K562 (cell line): ENCODE measurements at regions not wholly inside any gene's neighbourhood (a gene's known extent, or its start where the extent isn't known, plus 50 kb on each side); places are given as distances from the start of the nearest gene placed in this dataset.

Experiments used
- ATAC-seq: fragments of 200-7000 bp; cut with Tn5 transposase; 3 replicates; pipeline ENCODE4 v1.9.1; 2020; ENCODE audit warnings: moderate library complexity
- BruUV-seq: library from RNA; stranded (reverse); fragments of 400-500 nt; replicated peaks from 2 replicates; lab custom pipeline; 2021; lab: Mats Ljungman, UMichigan
- CTCF ChIA-PET: fragments of 300-600 bp; formaldehyde crosslinking; extraction: SDS; loops from one replicate; lab custom pipeline; 2021; ENCODE audit warnings: low intra/inter-chr PET ratio; lab: Yijun Ruan, JAX
- POLR2A ChIA-PET: fragments of 300-600, 350-650 bp; sonication (Branson Sonifier 250); formaldehyde crosslinking; extraction: SDS; loops from one replicate; lab custom pipeline; 2021; ENCODE audit warnings: antibody characterized with exemption, inconsistent platforms; lab: Yijun Ruan, JAX
- DNase-seq, 4 experiments: peaks; one replicate each; pipeline versions ENCODE4 v3.0.0 to v3.0.0-alpha.2; 2011 to 2018; ENCODE audit warnings: low spot score in 3 of 4, mixed read lengths in 3 of 4; ENCODE audit errors: extremely low read depth in 1 of 4
- FAIRE-seq: peaks from 2 replicates; lab custom pipeline; 2011; peaks lifted over from hg19 to GRCh38; lab: Jason Lieb, UNC
- H2AFZ ChIP-seq: 2 replicates; pipeline ENCODE4 v1.6.0; 2011; ENCODE audit warnings: low read depth, low read length, control low read depth, inconsistent platforms
- H3K27ac ChIP-seq: fragments of 200-600 bp; 3 replicates; pipeline ENCODE4 v1.8.0; 2011; ENCODE audit warnings: low read depth, mild to moderate bottlenecking, control low read depth, inconsistent platforms, low read length, moderate library complexity, mixed read lengths; ENCODE audit errors: extremely low read depth
- H3K27me3 ChIP-seq, 2 experiments: fragments of 300-600 bp in 1 of 2; 2 replicates in 1 of 2; 3 replicates in 1 of 2; pipeline versions ENCODE4 v1.6.0 to v1.8.0; 2011; ENCODE audit warnings: inconsistent platforms in 2 of 2, low read length in 2 of 2, mild to moderate bottlenecking in 1 of 2, mixed read lengths in 1 of 2, moderate library complexity in 1 of 2; ENCODE audit not compliant: control insufficient read depth in 2 of 2, insufficient read depth in 2 of 2
- H3K36me3 ChIP-seq: fragments of 300-600 bp; 3 replicates; pipeline ENCODE4 v1.8.0; 2011; ENCODE audit warnings: mild to moderate bottlenecking, low read length, inconsistent platforms; ENCODE audit not compliant: control insufficient read depth, insufficient read depth
- H3K4me1 ChIP-seq, 2 experiments: fragments of 200-600 bp in 1 of 2; replicated peaks in 1 of 2; 2 replicates in 1 of 2; 3 replicates in 1 of 2; pipeline versions ENCODE4 v1.5.1 to v1.8.0; 2011; ENCODE audit warnings: inconsistent platforms in 2 of 2, low read length in 2 of 2, mild to moderate bottlenecking in 1 of 2, mixed read lengths in 1 of 2, moderate library complexity in 1 of 2; ENCODE audit not compliant: control insufficient read depth in 2 of 2, insufficient read depth in 2 of 2
- H3K4me2 ChIP-seq: 2 replicates; pipeline ENCODE4 v1.6.1; 2011; ENCODE audit warnings: low read length, control low read depth, inconsistent platforms, mixed read lengths; ENCODE audit not compliant: insufficient read depth
- H3K4me3 ChIP-seq: fragments of 200-600 bp; sonication (generic), shearing (Covaris generic); 2 replicates; pipeline ENCODE4 v1.5.1; 2016; ENCODE audit warnings: control low read depth, inconsistent platforms
- H3K79me2 ChIP-seq: fragments of 200-600 bp; 3 replicates; pipeline ENCODE4 v1.8.0; 2011; ENCODE audit warnings: low read length, inconsistent platforms; ENCODE audit not compliant: control insufficient read depth, insufficient read depth
- H3K9ac ChIP-seq, 2 experiments: 2 replicates each; pipeline versions ENCODE4 v1.6.0 to v1.6.1; 2011; ENCODE audit warnings: low read depth in 2 of 2, low read length in 2 of 2, control low read depth in 1 of 2, inconsistent platforms in 1 of 2, mild to moderate bottlenecking in 1 of 2, mixed read lengths in 1 of 2; ENCODE audit not compliant: insufficient read depth in 1 of 2
- H3K9me1 ChIP-seq: one replicate; pipeline ENCODE4 v1.6.0; 2011; ENCODE audit warnings: inconsistent platforms, mild to moderate bottlenecking, low read length, moderate library complexity; ENCODE audit not compliant: control insufficient read depth, insufficient read depth
- H3K9me3 ChIP-seq: replicated peaks from 2 replicates; pipeline ENCODE4 v1.5.1; 2011; ENCODE audit warnings: low read depth, low read length, inconsistent platforms; ENCODE audit not compliant: control insufficient read depth, insufficient read depth
- H4K20me1 ChIP-seq: replicated peaks from 2 replicates; pipeline ENCODE4 v1.6.1; 2011; ENCODE audit warnings: low read length, inconsistent platforms, mixed read lengths; ENCODE audit not compliant: control insufficient read depth, insufficient read depth
- ATF7 ChIP-seq: fragments of 450-650 bp; IDR thresholded peaks from 2 replicates; pipeline ENCODE4 v1.7.1; 2014; ENCODE audit warnings: mild to moderate bottlenecking, moderate library complexity
- BCOR ChIP-seq: fragments of 450-650 bp; IDR thresholded peaks from 2 replicates; pipeline ENCODE4 v1.6.1; 2016
- RBBP5 ChIP-seq: fragments of 200-600 bp; sonication (generic); IDR thresholded peaks from 2 replicates; pipeline ENCODE4 v1.6.1; 2012; ENCODE audit warnings: borderline replicate concordance, mild to moderate bottlenecking, low read length, control low read depth, inconsistent platforms; ENCODE audit not compliant: insufficient read depth, poor library complexity, severe bottlenecking
- RBM25 ChIP-seq: fragments of 200-400 bp; formaldehyde crosslinking; IDR thresholded peaks from 2 replicates; pipeline ENCODE4 v1.6.1; 2018; ENCODE audit warnings: low read length, low read depth, moderate library complexity; ENCODE audit not compliant: severe bottlenecking
- ZNF239 ChIP-seq: fragments of 250-450 bp; sonication (Bioruptor Pico); IDR thresholded peaks from 2 replicates; pipeline ENCODE4 v1.4.0; 2020; ENCODE audit warnings: mild to moderate bottlenecking
- WGBS: fragments of 100-300 bp; shearing (Covaris generic); methylation state at CpG from one replicate; pipeline ENCODE4 v1.1.6; 2016; ENCODE audit warnings: low coverage, mixed read lengths; ENCODE audit not compliant: insufficient coverage; ENCODE audit errors: missing lambda C conversion rate; 5-methylcytosine and 5-hydroxymethylcytosine counted together
- in situ Hi-C: fragments of 300-500 bp; cut with MboI; formaldehyde crosslinking; loops from 4 replicates; pipeline ENCODE4 v1.15.0; 2018; ENCODE audit warnings: inconsistent platforms, mixed read lengths
- intact Hi-C: fragments of 100-400 bp; cut with micrococcal nuclease; formaldehyde crosslinking; loops from 2 replicates; pipeline ENCODE4 v1.14.2; 2022

- Histone ChIP-seq H3K4me1 (peaks cover 67 to 75% of the 10 kb centered on the region in 2 experiments), H4K20me1 (no peaks in the 10 kb centered on the region), H3K36me3 (no peaks in the 10 kb centered on the region), H3K4me2 (no peak overlapping the region), H3K27ac (peak overlapping the region; percentile 44; the same call in 2 of the 3 replicates), H2AFZ (0 out of 2 replicates have a peak overlapping the region, but pooled peaks have one; percentile 27), H3K79me2 (peaks cover 5% of the 10 kb centered on the region; the same call in 2 of the 3 replicates), H3K9me1 (no peaks in the 10 kb centered on the region)
- in situ Hi-C loops, result loop anchor here (10.0 kb wide), 1 partner anchor 305 kb away; the partner anchor contains the start of gene IER5L
- WGBS, result 80% methylated on average over 7 of the region's 7 CpGs
- TF ChIP-seq ZNF239 (CRISPR knock-in tag) (peak; percentile 75), BCOR (peak; percentile 66; the same call in 1 of the 2 replicates), RBBP5 (peak; percentile 8), ATF7 (no peak), RBM25 (peak; percentile 53)
- TF ChIP-seq, all 486 proteins: peak for 4
- ChIA-PET POLR2A (interaction anchor here (0.8 to 1.5 kb wide), 4 partner anchors 10 to 22 kb away, joined by 3 to 5 read pairs (median 3); no protein-coding TSS in a partner anchor), CTCF (no interaction called here)
- DNase-seq (no peak), ATAC-seq (no peak), FAIRE-seq (no peak)
- BruUV-seq, result no TSS peak
- Histone ChIP-seq H3K9ac (no peak overlapping the region; a peak in 1 of 4 replicates), H3K9me3 (peaks cover 9% of the 10 kb centered on the region), H3K27me3 (no peaks in the 10 kb centered on the region), H3K4me3 (no peak overlapping the region)
- intact Hi-C loops, result loop anchor here (5.0 kb wide), 1 partner anchor 67 kb away; no protein-coding TSS in a partner anchor
These were observed 141.3 kb downstream of the C9orf50 start for GRCh38 chr9:129479631-129480011.
